Choroid plexus epithelial cell (primary cell): ENCODE measurements at regions not wholly inside any gene's neighbourhood (a gene's known extent, or its start where the extent isn't known, plus 50 kb on each side); places are given as distances from the start of the nearest gene placed in this dataset.

Experiments
- DNase-seq: peaks from one replicate; pipeline ENCODE4 v3.0.0-alpha.2; 2010; ENCODE audit warnings: low read depth
- H3K4me3 ChIP-seq: 2 replicates; pipeline ENCODE4 v1.5.1; 2011; ENCODE audit warnings: low read depth, mild to moderate bottlenecking, control low read depth, low read length, moderate library complexity
- TF ChIP-seq, protein P1 (sequence below): conservative IDR thresholded peaks from 2 replicates; pipeline ENCODE4 v1.5.1; 2011; ENCODE audit warnings: low read depth, mild to moderate bottlenecking, control low read depth, inconsistent platforms, low read length, moderate library complexity

DNA sequence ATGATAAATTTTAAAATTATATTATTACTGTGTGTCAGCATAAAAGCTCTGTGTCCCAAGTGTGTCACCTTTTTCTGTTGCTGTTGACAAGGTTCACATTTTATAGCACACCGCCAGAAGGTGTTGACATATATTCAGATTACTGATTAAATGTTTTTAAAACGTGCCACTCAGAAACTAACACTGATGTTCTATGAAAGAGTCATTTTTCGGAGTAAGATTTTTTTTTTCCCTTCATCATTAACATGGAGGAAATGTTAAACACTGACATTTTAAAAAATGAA lies 197.5 kb downstream of the TM9SF2 start:
- no peak overlapping the region for H3K4me3 ChIP-seq
- DNase-seq, result no peak
- TF ChIP-seq, protein P1, sequence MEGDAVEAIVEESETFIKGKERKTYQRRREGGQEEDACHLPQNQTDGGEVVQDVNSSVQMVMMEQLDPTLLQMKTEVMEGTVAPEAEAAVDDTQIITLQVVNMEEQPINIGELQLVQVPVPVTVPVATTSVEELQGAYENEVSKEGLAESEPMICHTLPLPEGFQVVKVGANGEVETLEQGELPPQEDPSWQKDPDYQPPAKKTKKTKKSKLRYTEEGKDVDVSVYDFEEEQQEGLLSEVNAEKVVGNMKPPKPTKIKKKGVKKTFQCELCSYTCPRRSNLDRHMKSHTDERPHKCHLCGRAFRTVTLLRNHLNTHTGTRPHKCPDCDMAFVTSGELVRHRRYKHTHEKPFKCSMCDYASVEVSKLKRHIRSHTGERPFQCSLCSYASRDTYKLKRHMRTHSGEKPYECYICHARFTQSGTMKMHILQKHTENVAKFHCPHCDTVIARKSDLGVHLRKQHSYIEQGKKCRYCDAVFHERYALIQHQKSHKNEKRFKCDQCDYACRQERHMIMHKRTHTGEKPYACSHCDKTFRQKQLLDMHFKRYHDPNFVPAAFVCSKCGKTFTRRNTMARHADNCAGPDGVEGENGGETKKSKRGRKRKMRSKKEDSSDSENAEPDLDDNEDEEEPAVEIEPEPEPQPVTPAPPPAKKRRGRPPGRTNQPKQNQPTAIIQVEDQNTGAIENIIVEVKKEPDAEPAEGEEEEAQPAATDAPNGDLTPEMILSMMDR, result no peak

DNA sequence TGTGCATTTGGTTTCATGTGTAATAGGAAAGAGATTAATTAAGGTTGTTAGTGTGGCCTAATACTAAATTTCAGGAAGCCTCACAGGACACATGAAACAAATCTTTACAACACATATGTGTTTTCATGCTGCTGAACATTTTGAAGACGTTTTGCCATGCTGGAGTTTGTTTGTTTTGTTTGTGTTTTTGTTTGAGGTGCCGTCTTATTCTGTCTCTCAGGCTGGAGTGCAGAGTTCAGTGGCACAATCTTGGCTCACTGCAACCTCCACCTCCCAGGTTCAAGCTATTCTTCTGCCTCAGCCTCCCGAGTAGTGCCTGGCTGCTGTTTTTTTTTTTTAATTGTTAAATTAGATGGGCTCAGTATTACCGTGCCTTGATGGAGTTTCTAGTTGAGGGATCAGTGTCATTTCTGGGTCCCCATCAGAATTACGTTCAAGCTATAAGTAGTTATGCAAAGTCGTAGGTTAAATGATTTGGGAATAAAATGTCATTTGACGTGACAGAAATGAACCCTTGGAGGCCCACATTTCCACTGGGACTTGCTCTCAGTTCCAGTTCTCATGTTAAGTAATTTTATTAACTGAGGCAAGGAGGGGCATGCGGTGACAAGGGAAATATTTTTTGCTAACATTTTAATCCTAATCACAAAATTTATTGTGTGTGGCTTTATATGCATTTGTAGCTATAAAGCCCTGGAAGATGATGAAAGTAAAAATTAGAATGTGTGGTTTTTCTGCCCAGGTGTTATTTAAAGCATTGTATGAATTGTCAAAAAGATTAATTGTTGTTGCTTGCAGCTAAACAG lies 196.9 kb downstream of the TM9SF2 start:
- TF ChIP-seq, protein P1, result no peak
- no peak overlapping the region for H3K4me3 ChIP-seq
- DNase-seq, result no peak

DNA sequence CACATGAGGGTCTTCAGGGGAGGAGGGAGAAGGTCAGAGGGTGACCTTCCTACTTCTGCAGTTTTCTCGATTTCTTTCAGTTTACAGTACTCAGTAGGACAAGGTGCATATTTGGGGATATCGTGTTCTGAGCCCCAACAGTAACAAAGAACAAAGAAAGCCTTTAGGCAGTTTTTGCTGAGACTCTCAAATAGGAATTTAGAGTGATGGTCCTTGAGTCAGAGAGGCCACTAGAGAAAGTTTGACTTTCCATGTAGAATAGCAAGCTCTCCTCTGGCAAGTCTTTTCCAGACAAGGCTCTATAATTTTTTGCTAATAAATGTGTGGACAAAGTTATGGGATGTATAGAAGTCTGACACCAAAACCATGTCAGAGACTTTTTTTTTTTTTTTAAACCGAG lies 194.6 kb downstream of the TM9SF2 start:
- H3K4me3 ChIP-seq, result no peak overlapping the region
- DNase-seq, result no peak
- TF ChIP-seq, protein P1, result no peak

DNA sequence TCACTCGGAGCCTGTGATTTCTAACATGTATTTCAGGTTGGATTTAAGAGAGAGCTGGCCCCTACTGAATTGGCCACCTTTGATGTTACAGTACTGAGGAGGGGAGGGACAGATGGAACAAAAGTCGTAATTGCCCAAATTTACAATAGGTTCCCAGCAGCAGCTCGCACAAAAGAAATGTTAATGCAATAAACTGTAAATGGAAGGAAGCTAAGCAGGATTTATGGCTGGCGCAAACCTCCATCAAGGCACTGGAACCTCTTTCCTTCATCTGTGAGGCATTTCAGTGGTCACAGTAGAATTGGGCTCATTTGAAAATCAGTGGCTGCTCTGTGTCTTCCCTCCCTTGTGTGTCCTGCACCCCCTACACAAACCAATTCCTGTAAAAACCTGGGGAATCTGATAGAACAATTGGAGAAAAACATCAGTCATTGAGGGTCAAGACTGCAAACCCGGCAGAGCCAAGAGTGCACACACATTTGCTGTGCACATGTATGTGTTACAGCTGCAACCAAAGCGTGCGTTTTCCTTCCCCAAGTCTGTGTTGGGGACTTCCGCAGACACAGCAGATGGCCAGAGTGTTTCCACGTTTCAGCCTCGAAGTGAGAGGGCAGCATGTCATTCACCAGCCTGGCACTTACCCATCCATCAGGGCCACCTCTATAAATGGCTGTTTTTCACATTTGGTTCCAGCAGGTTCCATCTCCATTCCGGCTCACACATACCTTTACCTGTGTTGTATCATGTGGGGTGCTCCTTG lies 192.8 kb downstream of the TM9SF2 start:
- no peak overlapping the region for H3K4me3 ChIP-seq
- TF ChIP-seq, protein P1, result no peak
- no peak for DNase-seq

DNA sequence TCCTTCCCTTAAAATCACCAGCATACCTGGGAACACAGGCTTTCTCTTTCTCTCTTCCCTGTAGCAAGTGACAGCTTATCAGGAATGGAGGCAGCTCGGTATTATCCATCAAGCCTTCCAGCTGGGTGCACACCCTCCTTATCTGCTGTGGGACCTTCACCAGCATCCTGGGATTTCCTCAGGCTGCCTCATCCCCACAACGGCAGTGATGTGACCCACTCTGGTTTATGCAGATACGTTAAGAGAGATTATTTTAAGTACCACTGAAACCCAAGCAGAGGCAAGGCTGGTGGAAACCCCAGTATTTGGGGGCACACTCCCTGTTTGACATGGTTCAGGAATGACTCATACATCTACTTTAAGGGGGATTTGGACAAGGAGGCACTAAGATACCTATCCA lies 192.1 kb downstream of the TM9SF2 start:
- no peak overlapping the region for H3K4me3 ChIP-seq
- no peak for DNase-seq
- TF ChIP-seq, protein P1, result no peak

DNA sequence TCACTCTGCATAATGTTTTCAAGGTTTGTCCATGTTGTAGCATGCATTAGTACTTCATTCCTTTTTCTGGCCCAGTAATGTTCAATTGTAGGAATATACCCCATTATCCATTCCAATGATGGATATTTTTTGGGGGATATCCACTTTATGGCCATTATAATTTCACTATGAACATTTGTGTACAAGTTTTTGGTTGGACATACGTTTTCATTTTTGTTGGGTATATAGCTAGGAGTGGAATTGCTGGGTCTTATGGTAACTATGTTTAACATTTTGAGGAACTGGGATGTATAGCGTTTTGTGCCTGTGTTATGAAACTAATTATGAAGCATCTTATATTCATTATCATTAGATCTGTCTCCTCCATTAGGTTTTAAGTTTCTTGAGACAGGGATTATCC lies 191.6 kb downstream of the TM9SF2 start:
- DNase-seq, result no peak
- H3K4me3 ChIP-seq, result no peak overlapping the region
- TF ChIP-seq, protein P1, result no peak

DNA sequence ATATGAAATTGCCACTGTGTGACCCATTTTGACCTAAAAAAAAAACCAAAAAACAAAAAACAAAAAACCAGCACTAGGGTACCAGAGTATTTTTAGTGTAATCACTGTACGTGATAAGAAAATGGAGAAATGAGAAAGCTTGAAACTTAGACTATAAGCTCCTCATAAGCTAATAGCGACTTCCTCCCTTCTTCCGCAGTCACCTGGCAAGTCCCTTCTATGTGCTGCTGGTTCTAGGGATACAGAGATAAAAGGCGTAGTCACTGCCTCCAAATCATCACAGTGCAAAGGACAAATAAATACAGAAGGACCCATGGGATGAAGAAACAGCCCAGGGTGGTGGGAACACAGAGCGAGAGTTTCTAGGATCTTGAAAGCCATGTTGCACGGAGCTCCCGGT lies 190.3 kb downstream of the TM9SF2 start:
- TF ChIP-seq, protein P1, result no peak
- H3K4me3 ChIP-seq, result no peak overlapping the region

More for the DNA sequence above, 190.3 kb downstream of the TM9SF2 start:
- DNase-seq, result no peak
